ENCODE measurements at regions not wholly inside any gene's neighbourhood (a gene's known extent, or its start where the extent isn't known, plus 50 kb on each side); places are given as distances from the start of the nearest gene placed in this dataset.

DNA sequence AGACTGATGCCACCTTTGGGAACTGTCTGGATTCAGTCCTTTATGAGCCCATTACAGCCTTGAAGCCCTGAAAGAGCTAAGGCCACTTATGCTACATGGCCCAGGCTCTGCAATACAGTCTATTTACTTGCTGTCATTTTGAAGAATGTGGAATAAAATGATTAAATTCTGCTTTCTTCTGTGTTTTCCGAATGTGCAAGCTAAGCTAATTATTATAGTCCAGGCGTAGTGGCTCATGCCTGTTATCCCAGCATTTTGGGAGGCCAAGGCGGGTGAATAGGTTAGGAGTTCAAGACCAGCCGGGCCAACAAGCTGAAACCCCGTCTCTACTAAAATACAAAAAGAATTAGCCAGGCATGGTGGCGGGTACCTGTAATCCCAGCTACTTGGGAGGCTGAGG lies 142.5 kb downstream of the TEX29 start:
- TF ChIP-seq, protein P1, sequence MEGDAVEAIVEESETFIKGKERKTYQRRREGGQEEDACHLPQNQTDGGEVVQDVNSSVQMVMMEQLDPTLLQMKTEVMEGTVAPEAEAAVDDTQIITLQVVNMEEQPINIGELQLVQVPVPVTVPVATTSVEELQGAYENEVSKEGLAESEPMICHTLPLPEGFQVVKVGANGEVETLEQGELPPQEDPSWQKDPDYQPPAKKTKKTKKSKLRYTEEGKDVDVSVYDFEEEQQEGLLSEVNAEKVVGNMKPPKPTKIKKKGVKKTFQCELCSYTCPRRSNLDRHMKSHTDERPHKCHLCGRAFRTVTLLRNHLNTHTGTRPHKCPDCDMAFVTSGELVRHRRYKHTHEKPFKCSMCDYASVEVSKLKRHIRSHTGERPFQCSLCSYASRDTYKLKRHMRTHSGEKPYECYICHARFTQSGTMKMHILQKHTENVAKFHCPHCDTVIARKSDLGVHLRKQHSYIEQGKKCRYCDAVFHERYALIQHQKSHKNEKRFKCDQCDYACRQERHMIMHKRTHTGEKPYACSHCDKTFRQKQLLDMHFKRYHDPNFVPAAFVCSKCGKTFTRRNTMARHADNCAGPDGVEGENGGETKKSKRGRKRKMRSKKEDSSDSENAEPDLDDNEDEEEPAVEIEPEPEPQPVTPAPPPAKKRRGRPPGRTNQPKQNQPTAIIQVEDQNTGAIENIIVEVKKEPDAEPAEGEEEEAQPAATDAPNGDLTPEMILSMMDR (IDR thresholded peaks at IDR 0.05; ENCODE audit: insufficient read depth, low read depth, low read length) = no peak
- no peak for TF ChIP-seq EZH2 (IDR thresholded peaks at IDR 0.05; ENCODE audit: insufficient read depth, low read length)
